DMS53 treated with DMSO at 0.1 percent for 48 hours (cell line): ENCODE measurements at regions not wholly inside any gene's neighbourhood (a gene's known extent, or its start where the extent isn't known, plus 50 kb on each side); places are given as distances from the start of the nearest gene placed in this dataset.

Source experiments
- DNase-seq: peaks from one replicate; lab custom pipeline; 2025; ENCODE audit not compliant: unreplicated experiment; lab: John Stamatoyannopoulos, UW

- no peak for DNase-seq
These were observed 179.8 kb downstream of the MED10 start for GRCh38 chr5:6198531-6198930.

- DNase-seq = no peak
These were observed 180.9 kb downstream of the MED10 start for GRCh38 chr5:6197427-6197826.

DNA sequence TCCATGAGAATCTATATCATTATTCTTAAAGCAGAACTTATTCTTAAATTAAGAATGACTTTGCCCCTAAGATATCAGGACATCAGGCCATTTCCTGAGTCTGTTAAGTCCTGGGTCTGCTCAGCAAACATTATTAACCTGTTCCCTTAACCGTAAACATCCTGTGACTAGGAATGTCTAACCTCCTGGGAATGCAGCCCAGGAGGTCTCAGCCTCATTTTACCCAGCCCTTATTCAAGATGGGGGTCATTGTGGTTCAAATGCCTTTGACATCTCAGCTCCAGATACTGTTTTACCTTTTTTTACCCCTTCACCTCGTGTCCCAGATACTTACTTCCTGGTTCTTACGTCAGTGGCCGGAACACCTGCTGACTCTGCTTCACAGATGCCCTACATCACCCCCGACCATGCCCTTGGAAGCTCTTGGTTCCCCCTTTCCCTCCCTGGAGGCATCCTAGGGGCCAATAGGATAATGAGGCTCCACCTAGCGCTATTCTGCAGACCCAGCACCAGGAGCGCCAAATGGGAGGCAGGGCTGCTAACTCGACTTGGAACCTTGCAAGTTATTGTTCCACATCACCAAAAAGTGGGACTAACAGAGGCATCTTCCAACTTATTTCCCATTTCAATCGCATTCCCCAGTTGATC, 182.5 kb downstream of the MED10 start:
- no peak for DNase-seq

GRCh38 chr5:6194906-6195612, 183.3 kb downstream of the MED10 start:
- DNase-seq = no peak

DNA sequence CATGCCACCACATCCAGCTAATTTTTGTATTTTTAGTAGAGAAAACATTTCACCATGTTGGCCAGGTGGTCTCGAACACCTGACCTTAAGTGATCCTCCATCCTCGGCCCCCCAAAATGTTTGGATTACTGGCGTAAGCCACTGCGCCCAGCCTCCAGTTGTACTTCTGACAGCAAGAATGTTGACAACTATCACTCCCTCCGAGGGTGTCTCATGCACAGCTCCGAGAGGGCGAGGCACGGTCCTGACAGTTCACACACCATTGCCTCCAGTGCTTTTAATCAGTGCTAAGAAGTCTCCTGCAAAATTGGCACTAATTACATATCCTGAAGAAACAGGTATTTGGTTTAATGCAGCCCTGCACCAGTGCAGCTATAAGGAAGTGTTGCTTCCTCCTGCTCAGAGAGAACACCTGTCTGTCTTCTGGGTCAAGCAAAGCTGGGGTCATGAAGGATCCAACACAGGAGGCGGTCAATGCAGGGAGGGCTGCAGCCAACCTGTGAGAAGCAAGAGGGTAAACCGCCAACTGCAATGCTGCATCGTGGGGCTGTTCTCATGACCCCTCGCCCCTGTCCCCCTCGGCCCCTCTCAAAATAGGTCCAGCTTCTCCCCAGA, 184.0 kb downstream of the MED10 start:
- no peak for DNase-seq

- DNase-seq = no peak
These were observed 185.0 kb downstream of the MED10 start for GRCh38 chr5:6193310-6193709.

DNA sequence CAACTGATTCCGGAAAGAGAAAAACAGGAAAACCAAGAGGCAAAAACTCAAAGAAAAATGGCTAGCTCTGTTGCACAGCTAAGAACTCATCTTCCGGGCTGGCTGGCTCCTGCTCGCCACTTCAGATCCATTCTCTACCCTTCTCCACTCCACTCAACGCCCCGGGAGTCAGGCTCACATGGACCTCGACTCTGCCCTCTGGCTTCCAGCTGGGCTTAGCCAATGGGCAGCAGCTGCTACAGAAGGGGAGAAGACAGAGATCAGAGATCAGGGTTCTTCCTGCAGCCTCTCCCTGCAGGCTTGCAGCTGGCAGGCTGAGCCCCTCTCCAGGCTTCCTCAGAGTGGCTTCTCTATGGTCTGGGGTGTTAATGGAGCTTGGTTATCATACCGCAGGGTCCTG, 187.5 kb downstream of the MED10 start:
- no peak for DNase-seq

DNA sequence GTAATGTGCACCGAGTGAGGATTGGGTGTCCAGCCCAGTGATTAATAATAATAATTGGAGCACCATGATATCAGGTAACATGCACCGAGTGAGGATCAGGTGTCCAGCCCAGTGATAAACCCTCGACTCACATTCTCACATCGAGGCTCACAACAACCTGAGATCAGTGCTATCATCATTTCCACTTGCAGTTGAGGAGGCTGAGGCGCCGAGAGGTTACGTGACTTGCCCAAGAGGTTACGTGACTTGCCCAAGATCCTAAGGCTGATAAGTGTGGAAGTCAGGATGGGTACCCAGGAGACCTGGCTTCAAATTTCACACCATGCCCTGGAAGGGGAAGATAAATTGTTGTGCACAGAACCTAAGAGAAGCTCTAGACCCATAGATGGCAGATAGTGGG, 189.4 kb downstream of the MED10 start:
- DNase-seq = no peak

GRCh38 chr5:6188344-6188743, 190.0 kb downstream of the MED10 start:
- DNase-seq = no peak

DNA sequence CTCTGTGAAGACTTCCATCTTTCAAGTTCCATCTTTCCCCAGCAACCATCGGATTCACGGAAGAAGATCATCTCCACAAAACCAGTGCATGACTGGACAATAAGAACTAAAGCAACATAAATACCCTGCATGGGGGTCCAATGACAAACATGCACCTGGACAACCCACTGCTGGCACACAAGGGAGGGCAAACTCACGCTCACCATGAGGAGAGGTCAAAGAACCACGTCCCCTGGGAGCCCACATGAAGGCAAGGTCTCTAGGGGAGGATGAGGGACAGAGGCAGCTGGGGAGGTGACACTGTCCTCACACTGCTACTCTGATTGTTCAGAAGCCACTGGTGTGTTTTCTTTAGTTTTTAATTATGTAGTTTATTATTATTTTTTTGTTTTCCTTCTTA, 190.8 kb downstream of the MED10 start:
- no peak for DNase-seq

GRCh38 chr5:6185574-6185973, 192.8 kb downstream of the MED10 start:
- no peak for DNase-seq

DNA sequence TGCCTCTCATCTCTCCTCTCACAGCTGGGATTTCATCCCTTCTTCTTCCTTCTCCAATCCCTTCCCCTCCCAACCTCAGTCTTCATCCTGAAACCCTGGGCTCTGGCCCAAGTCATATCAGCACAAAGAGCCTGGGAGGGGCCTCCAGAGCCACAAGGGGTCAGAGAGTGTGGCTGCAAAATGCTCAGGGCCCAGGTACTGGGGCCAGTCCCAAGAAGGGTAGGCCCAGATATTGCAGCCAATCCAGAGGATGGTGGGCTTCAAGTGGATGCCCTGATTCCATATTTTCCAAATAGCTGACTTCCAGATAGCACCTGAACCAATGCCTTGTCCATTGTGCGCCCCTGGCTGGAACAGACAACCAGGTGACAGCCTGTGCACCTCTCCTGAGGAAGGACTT, 193.9 kb downstream of the MED10 start:
- no peak for DNase-seq

GRCh38 chr5:6183391-6184390, 194.7 kb downstream of the MED10 start:
- DNase-seq = no peak

DNA sequence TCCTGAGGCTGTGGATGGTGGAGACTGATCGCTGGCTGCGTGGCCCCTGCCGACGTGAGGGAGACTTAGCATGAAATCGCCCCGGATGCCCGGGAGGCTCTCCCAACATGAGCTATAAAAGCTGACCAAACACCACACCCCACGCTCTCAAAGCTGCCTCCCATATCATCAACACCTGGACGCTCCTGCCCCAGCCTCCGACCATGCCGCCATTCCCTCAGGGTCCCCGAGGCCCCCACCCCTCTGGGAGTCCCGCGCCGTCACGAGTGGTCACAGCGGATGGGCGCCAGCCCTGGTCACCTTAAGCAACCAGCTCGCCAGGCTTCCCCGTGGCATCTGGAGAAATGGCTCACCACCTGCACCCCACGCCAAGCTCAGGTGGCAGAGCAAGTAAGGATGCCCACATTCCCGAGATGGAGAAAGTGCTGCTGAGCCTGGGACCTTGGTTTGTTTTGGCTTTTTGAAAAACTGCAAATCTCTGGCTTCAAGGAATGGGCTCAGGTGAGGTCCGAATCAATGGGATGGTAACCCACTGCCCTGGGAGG, 196.0 kb downstream of the MED10 start:
- DNase-seq = no peak

GRCh38 chr5:6181871-6182270, 196.5 kb downstream of the MED10 start:
- no peak for DNase-seq

- no peak for DNase-seq
These were observed 197.1 kb downstream of the MED10 start for GRCh38 chr5:6181147-6181729.

- DNase-seq = no peak
These were observed 198.0 kb downstream of the MED10 start for GRCh38 chr5:6180231-6180872.

DNA sequence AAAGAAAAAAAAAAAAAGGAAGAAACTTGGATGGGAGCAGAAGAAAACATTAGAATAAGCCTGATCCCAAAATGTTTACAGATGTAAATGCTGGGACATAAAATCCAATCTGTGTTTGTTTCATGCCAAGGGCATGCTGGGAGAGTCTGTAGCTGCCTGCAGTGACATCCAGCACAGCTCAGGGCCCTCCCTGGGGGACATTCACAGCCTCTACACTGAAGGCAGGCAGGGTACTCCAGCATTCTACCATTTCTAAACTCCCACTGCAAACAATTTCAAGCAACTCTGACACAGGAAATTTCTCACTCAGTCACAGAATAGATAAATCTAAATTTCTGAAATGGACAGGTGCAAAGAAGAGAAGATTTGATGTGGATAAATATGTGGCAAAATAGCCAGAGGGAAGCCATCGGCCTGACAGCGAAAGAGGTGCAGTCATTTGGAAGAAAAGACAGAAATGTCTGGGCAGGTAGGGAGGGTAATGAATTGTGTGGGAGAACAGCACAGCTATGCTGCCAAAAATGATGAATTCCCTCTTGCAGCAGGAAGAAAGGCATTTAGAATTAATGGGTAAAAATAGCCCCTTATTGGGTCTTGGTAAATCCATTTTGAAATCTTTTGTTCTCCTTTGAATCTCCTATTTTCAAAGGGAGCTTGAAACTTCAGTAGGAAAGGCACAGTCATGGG, 199.4 kb downstream of the MED10 start:
- DNase-seq = no peak

DNA sequence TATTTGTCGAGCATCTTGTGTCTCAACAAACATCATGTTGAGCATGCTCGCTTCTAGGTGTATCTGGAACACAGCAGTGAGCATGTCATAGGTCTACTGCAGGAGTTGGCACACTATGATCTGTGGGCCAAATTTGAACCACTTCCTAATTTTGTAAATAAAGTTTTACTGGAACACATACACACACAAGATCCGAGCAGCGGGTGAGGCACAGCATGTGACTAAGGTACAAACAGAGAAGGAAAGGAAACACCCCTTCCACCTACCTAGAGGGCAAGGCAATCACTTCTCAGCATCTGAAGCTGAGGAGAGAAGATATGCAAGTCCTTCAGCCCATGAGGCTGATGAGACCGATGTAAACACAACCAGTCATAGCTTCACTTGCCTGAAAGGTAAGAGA, 200.4 kb downstream of the MED10 start:
- no peak for DNase-seq
